H1 (cell line): ENCODE measurements at regions not wholly inside any gene's neighbourhood (a gene's known extent, or its start where the extent isn't known, plus 50 kb on each side); places are given as distances from the start of the nearest gene placed in this dataset.
"Not testable (repeated sequence)": the region's sequence is repeated elsewhere in the genome, so short reads cannot be mapped to it uniquely, and the experiment has no call there.

Source experiments
- CTCF ChIA-PET: fragments of 300-600 bp; sonication (Branson Sonifier 250); formaldehyde crosslinking; loops from one replicate; lab custom pipeline; 2021; ENCODE audit not compliant: partially characterized antibody; lab: Charles Lee
- POLR2A ChIA-PET: fragments of 300-600 bp; sonication (Branson Sonifier 250); formaldehyde crosslinking; loops from one replicate; lab custom pipeline; 2021; ENCODE audit warnings: inconsistent platforms; ENCODE audit not compliant: partially characterized antibody; lab: Charles Lee
- DNase-seq, 2 experiments: peaks; one replicate each; pipeline versions ENCODE4 v3.0.0 to v3.0.0-alpha.2; 2010 to 2022; ENCODE audit warnings: low spot score in 2 of 2, low read depth in 1 of 2, mixed read lengths in 1 of 2
- FAIRE-seq: peaks from 2 replicates; lab custom pipeline; 2011; peaks lifted over from hg19 to GRCh38; lab: Jason Lieb, UNC
- H2AFZ ChIP-seq: 2 replicates; pipeline ENCODE4 v1.8.1; 2012; ENCODE audit warnings: low read length, inconsistent platforms
- H2AK5ac ChIP-seq: 2 replicates; pipeline ENCODE4 v1.6.1; 2013; ENCODE audit warnings: low read depth, low read length
- H2BK120ac ChIP-seq: replicated peaks from 2 replicates; pipeline ENCODE3; 2013; ENCODE audit warnings: low read depth, low read length, inconsistent platforms
- H2BK12ac ChIP-seq: 2 replicates; pipeline ENCODE4 v1.6.1; 2013; ENCODE audit warnings: low read depth, low read length
- H2BK15ac ChIP-seq: 2 replicates; pipeline ENCODE4 v1.6.1; 2013; ENCODE audit warnings: low read length
- H2BK20ac ChIP-seq: 2 replicates; pipeline ENCODE4 v1.6.1; 2013; ENCODE audit warnings: low read length
- H2BK5ac ChIP-seq: 2 replicates; pipeline ENCODE4 v1.6.1; 2013; ENCODE audit warnings: low read depth, low read length
- H3K14ac ChIP-seq: 2 replicates; pipeline ENCODE4 v1.6.1; 2013; ENCODE audit warnings: inconsistent platforms; ENCODE audit not compliant: insufficient read length
- H3K18ac ChIP-seq: 2 replicates; pipeline ENCODE4 v1.6.1; 2013; ENCODE audit warnings: low read length; ENCODE audit errors: extremely low read depth
- H3K23ac ChIP-seq: 2 replicates; pipeline ENCODE4 v1.6.1; 2013; ENCODE audit warnings: inconsistent platforms; ENCODE audit not compliant: insufficient read length
- H3K23me2 ChIP-seq: 2 replicates; pipeline ENCODE4 v1.6.1; 2013; ENCODE audit warnings: low read depth, low read length
- H3K27ac ChIP-seq: 2 replicates; pipeline ENCODE4 v1.6.1; 2011; ENCODE audit warnings: low read depth, low read length, inconsistent platforms
- H3K27me3 ChIP-seq, 4 experiments: replicated peaks in 1 of 4; 1 replicate in 1 of 4; 2 replicates in 3 of 4; pipeline versions ENCODE4 v1.6.1 to v1.8.1; 2011 to 2013; ENCODE audit warnings: low read length in 3 of 4, mild to moderate bottlenecking in 3 of 4, inconsistent platforms in 2 of 4, mixed read lengths in 2 of 4, moderate library complexity in 1 of 4; ENCODE audit not compliant: control insufficient read depth in 3 of 4, insufficient read depth in 3 of 4; ENCODE audit errors: extremely low read depth in 1 of 4
- H3K36me3 ChIP-seq, 4 experiments: 2 replicates each; pipeline versions ENCODE4 v1.6.1 to v1.8.1; 2011 to 2013; ENCODE audit warnings: mild to moderate bottlenecking in 4 of 4, low read length in 3 of 4, moderate library complexity in 2 of 4, control low read depth in 1 of 4, inconsistent platforms in 1 of 4; ENCODE audit not compliant: insufficient read depth in 4 of 4, control insufficient read depth in 2 of 4
- H3K4ac ChIP-seq: replicated peaks from 2 replicates; pipeline ENCODE3; 2013; ENCODE audit warnings: low read length, low read depth, mixed read lengths, inconsistent platforms; ENCODE audit not compliant: insufficient read length
- H3K4me1 ChIP-seq, 4 experiments: replicated peaks in 1 of 4; 1 replicate in 1 of 4; 2 replicates in 3 of 4; pipeline versions ENCODE4 v1.6.1 to v1.8.1; 2011 to 2013; ENCODE audit warnings: low read length in 3 of 4, inconsistent platforms in 2 of 4, mixed read lengths in 1 of 4; ENCODE audit not compliant: insufficient read depth in 4 of 4, control insufficient read depth in 3 of 4
- H3K4me2 ChIP-seq, 2 experiments: 2 replicates each; pipeline versions ENCODE4 v1.6.1 to v1.8.1; 2011 to 2013; ENCODE audit warnings: low read depth in 2 of 2, low read length in 2 of 2, control low read depth in 1 of 2, inconsistent platforms in 1 of 2, mild to moderate bottlenecking in 1 of 2; ENCODE audit not compliant: insufficient read depth in 1 of 2
- H3K4me3 ChIP-seq, 4 experiments: fragments of 200-600, 300-600 bp in 1 of 4; sonication (generic), shearing (Covaris generic), sonication (Bioruptor Twin) in 1 of 4; 2 replicates each; pipeline versions ENCODE4 v1.5.1 to v1.8.1; 2011 to 2016; ENCODE audit warnings: low read length in 4 of 4, low read depth in 3 of 4, control low read depth in 2 of 4, inconsistent platforms in 2 of 4, mild to moderate bottlenecking in 2 of 4, mixed read lengths in 1 of 4, moderate library complexity in 1 of 4; ENCODE audit not compliant: insufficient read depth in 2 of 4; ENCODE audit errors: extremely low read depth in 1 of 4
- H3K56ac ChIP-seq: replicated peaks from 2 replicates; pipeline ENCODE3; 2013; ENCODE audit warnings: low read depth, mild to moderate bottlenecking, mixed read lengths, low read length, inconsistent platforms; ENCODE audit not compliant: insufficient read length
- H3K79me1 ChIP-seq: 2 replicates; pipeline ENCODE4 v1.6.1; 2013; ENCODE audit warnings: low read depth, low read length, control low read depth
- H3K79me2 ChIP-seq, 2 experiments: 2 replicates each; pipeline versions ENCODE4 v1.6.1 to v1.8.1; 2012 to 2013; ENCODE audit warnings: low read length in 2 of 2, mild to moderate bottlenecking in 2 of 2, inconsistent platforms in 1 of 2; ENCODE audit not compliant: insufficient read depth in 2 of 2, control insufficient read depth in 1 of 2
- H3K9ac ChIP-seq, 4 experiments: replicated peaks in 1 of 4; 1 replicate in 1 of 4; 2 replicates in 3 of 4; pipeline versions ENCODE4 v1.6.1 to v1.8.1; 2011 to 2013; ENCODE audit warnings: low read depth in 3 of 4, low read length in 3 of 4, control low read depth in 2 of 4, mild to moderate bottlenecking in 2 of 4, moderate library complexity in 2 of 4, inconsistent platforms in 1 of 4; ENCODE audit errors: extremely low read depth in 1 of 4
- H3K9me3 ChIP-seq, 2 experiments: 2 replicates each; pipeline versions ENCODE4 v1.6.1 to v1.8.1; 2012 to 2013; ENCODE audit warnings: mild to moderate bottlenecking in 2 of 2, moderate library complexity in 2 of 2, control low read depth in 1 of 2, inconsistent platforms in 1 of 2, low read depth in 1 of 2, low read length in 1 of 2, mixed read lengths in 1 of 2; ENCODE audit not compliant: insufficient read depth in 2 of 2
- H4K20me1 ChIP-seq, 2 experiments: replicated peaks in 1 of 2; 2 replicates each; pipeline versions ENCODE3 to v1.8.1; 2011 to 2013; ENCODE audit warnings: inconsistent platforms in 2 of 2, low read length in 2 of 2, mild to moderate bottlenecking in 1 of 2; ENCODE audit not compliant: insufficient read depth in 2 of 2, control insufficient read depth in 1 of 2
- H4K5ac ChIP-seq: 2 replicates; pipeline ENCODE4 v1.6.1; 2013; ENCODE audit warnings: low read length, low read depth, mixed read lengths, inconsistent platforms; ENCODE audit not compliant: insufficient read length
- H4K8ac ChIP-seq: 2 replicates; pipeline ENCODE4 v1.8.0; 2013; ENCODE audit warnings: mild to moderate bottlenecking, moderate library complexity, low read length, inconsistent platforms; ENCODE audit not compliant: insufficient read depth; ENCODE audit errors: extremely low read depth
- H4K91ac ChIP-seq: replicated peaks from 2 replicates; pipeline ENCODE3; 2013; ENCODE audit warnings: low read length, mixed read lengths, inconsistent platforms; ENCODE audit not compliant: insufficient read length
- CHD2 ChIP-seq: IDR thresholded peaks from 2 replicates; pipeline ENCODE4 v1.6.1; 2012; ENCODE audit warnings: low read length, improper control_type of control experiment
- MAFK ChIP-seq: IDR thresholded peaks from 2 replicates; pipeline ENCODE4 v1.6.1; 2012; ENCODE audit warnings: low read depth, mild to moderate bottlenecking, improper control_type of control experiment, low read length
- WGBS, 2 experiments: shearing (Covaris generic) in 1 of 2; methylation state at CpG; one replicate each; pipeline versions ENCODE4 v1.1.6 to v1.1.7; 2013 to 2015; ENCODE audit warnings: low lambda C conversion rate in 2 of 2, mixed read lengths in 2 of 2, inconsistent platforms in 1 of 2, low coverage in 1 of 2, missing lambda C conversion rate in 1 of 2; ENCODE audit not compliant: insufficient replicate concordance in 2 of 2, insufficient coverage in 1 of 2, insufficient read length in 1 of 2; ENCODE audit errors: extremely low coverage in 1 of 2, missing lambda C conversion rate in 1 of 2; 5-methylcytosine and 5-hydroxymethylcytosine counted together
- TF ChIP-seq, protein P1 (sequence below): IDR thresholded peaks from 2 replicates; pipeline ENCODE4 v1.6.1; 2012; ENCODE audit warnings: inconsistent platforms

DNA sequence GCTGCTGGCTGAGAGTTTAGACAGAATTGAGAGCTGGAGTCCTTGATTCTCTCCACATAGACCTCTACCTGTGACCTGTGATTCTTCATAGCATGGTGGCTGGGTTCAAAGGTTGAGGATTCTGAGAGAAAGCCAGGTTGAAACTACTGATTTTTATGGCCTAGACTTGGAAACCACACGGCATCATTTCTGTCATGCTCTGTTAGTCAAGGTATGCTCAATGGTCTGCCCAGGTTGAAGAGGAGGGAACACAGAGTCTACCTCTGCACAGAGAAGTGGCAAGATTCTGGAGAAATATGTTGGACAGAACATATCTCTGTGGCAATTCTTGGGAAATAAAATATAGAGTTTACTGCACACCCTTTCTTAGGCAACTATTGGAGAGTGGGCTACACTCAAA lies 57.2 kb upstream of the CXorf66 start (continued):
- TF ChIP-seq, protein P1, sequence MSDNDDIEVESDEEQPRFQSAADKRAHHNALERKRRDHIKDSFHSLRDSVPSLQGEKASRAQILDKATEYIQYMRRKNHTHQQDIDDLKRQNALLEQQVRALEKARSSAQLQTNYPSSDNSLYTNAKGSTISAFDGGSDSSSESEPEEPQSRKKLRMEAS = no peak
- TF ChIP-seq CHD2 (no peak), MAFK (no peak)

DNA sequence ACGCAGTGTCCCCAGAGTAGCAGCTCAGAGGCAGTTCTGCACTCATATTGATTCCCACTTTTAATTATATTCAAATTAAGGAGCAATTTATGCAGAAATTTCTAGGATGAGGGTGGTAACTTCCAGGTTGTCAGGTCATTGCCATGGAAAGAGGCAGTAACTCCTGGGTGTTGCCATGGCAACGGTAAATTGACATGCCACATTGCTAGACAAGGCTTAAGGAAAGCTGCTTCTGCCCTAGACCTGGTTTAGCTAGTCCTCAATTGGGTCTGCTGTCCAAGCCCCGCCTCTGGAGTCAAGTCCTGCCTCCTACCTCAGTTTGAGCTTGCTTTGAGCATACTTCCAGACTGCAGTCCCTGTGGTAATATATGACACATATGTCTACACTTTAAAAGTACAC lies 53.8 kb upstream of the CXorf66 start:
- H3K4ac ChIP-seq, H3K79me2 ChIP-seq, H3K79me1 ChIP-seq, H4K5ac ChIP-seq, H3K27ac ChIP-seq, H3K14ac ChIP-seq, POLR2A ChIA-PET, H3K36me3 ChIP-seq, H3K9me3 ChIP-seq, H3K56ac ChIP-seq, H3K23ac ChIP-seq, H3K9ac ChIP-seq, H2BK20ac ChIP-seq, H3K27me3 ChIP-seq, H3K4me1 ChIP-seq, H2BK15ac ChIP-seq, H2BK12ac ChIP-seq, H2AK5ac ChIP-seq, H2BK120ac ChIP-seq, H4K20me1 ChIP-seq, H4K91ac ChIP-seq, H3K4me3 ChIP-seq, H3K23me2 ChIP-seq, H2BK5ac ChIP-seq, H3K4me2 ChIP-seq, H4K8ac ChIP-seq, DNase-seq, CTCF ChIA-PET, H2AFZ ChIP-seq, H3K18ac ChIP-seq: not testable (repeated sequence)
- WGBS, 2 experiments = 100% methylated on average over 1 of the region's 3 CpGs; no CpG with 5 or more reads in 1 of the 2 experiments
- FAIRE-seq = peak; percentile 98
